HEK293 (cell line): ENCODE measurements at regions not wholly inside any gene's neighbourhood (a gene's known extent, or its start where the extent isn't known, plus 50 kb on each side); places are given as distances from the start of the nearest gene placed in this dataset.

ENCODE experiments used
- INSM2 ChIP-seq: fragments of 450-650 bp; formaldehyde crosslinking; IDR thresholded peaks from 2 replicates; pipeline ENCODE4 v1.5.1; 2016; ENCODE audit warnings: missing biosample characterization, missing genetic modification characterization
- PRDM6 ChIP-seq: fragments of 450-650 bp; formaldehyde crosslinking; IDR thresholded peaks from 2 replicates; pipeline ENCODE4 v1.5.1; 2017; ENCODE audit warnings: missing biosample characterization, missing genetic modification characterization
- TCF7L2 ChIP-seq: IDR thresholded peaks from 2 replicates; pipeline ENCODE4 v1.6.1; 2011; ENCODE audit warnings: low read depth, mild to moderate bottlenecking, inconsistent platforms, low read length, moderate library complexity, borderline replicate concordance
- YY2 ChIP-seq: fragments of 450-650 bp; formaldehyde crosslinking; IDR thresholded peaks from 2 replicates; pipeline ENCODE4 v1.5.1; 2016; ENCODE audit warnings: missing biosample characterization, missing genetic modification characterization
- ZBTB48 ChIP-seq: fragments of 450-650 bp; formaldehyde crosslinking; IDR thresholded peaks from 2 replicates; pipeline ENCODE4 v1.5.1; 2016; ENCODE audit warnings: missing biosample characterization, missing genetic modification characterization
- ZNF114 ChIP-seq: fragments of 450-650 bp; formaldehyde crosslinking; IDR thresholded peaks from 2 replicates; pipeline ENCODE4 v1.5.0; 2017; ENCODE audit warnings: missing biosample characterization, missing genetic modification characterization
- ZNF768 ChIP-seq: fragments of 450-650 bp; formaldehyde crosslinking; IDR thresholded peaks from 2 replicates; pipeline ENCODE4 v1.5.1; 2018; ENCODE audit warnings: missing biosample characterization, mild to moderate bottlenecking, missing genetic modification characterization

GRCh38 chr3:28907616-28908015, 373.3 kb upstream of the RBMS3 start:
- TF ChIP-seq ZNF768 (no peak), INSM2 (tag by site-specific recombination) (no peak), YY2 (tag by site-specific recombination) (no peak), TCF7L2 (no peak), ZBTB48 (tag by site-specific recombination) (no peak), ZNF114 (no peak), PRDM6 (tag by site-specific recombination) (no peak)
